Thoracic aorta (tissue), 2 donors: ENCODE measurements at regions not wholly inside any gene's neighbourhood (a gene's known extent, or its start where the extent isn't known, plus 50 kb on each side); places are given as distances from the start of the nearest gene placed in this dataset.

Experiments used
- ATAC-seq: fragments of 150-250 bp; one replicate; pipeline ENCODE4 v1.8.0; 2017; ENCODE audit warnings: low read depth; ENCODE audit not compliant: insufficient number of reproducible peaks, low FRiP score
- DNase-seq: peaks from one replicate; pipeline ENCODE4 v3.0.0-alpha.2; 2020; ENCODE audit warnings: low spot score
- H3K27ac ChIP-seq, 2 donors: fragments of 200-600 bp; sonication (generic); 1 replicate in 1 of 2; 2 replicates in 1 of 2; pipeline ENCODE4 v1.5.1; 2016; ENCODE audit warnings: mild to moderate bottlenecking in 2 of 2, moderate library complexity in 2 of 2
- H3K27me3 ChIP-seq: fragments of 200-600 bp; sonication (generic); replicated peaks from 2 replicates; pipeline ENCODE4 v1.6.0; 2016; ENCODE audit warnings: mild to moderate bottlenecking; ENCODE audit not compliant: insufficient read depth
- H3K36me3 ChIP-seq: fragments of 200-600 bp; sonication (generic); one replicate; pipeline ENCODE4 v1.5.1; 2016
- H3K4me1 ChIP-seq, 2 donors: fragments of 200-600 bp; sonication (generic); 1 replicate in 1 of 2; 2 replicates in 1 of 2; pipeline versions ENCODE4 v1.5.1 to v1.6.0; 2016; ENCODE audit warnings: low read depth in 2 of 2, mild to moderate bottlenecking in 1 of 2; ENCODE audit not compliant: control insufficient read depth in 1 of 2
- H3K4me3 ChIP-seq: fragments of 200-600 bp; sonication (generic); 2 replicates; pipeline ENCODE4 v1.5.1; 2016; ENCODE audit warnings: mild to moderate bottlenecking
- H3K9me3 ChIP-seq: fragments of 200-600 bp; sonication (generic); 2 replicates; pipeline ENCODE4 v1.5.1; 2016
- TF ChIP-seq, protein P1 (sequence below): fragments of 200-600 bp; sonication (generic); IDR thresholded peaks from one replicate; pipeline ENCODE4 v1.5.1; 2019; ENCODE audit warnings: antibody characterized with exemption

DNA sequence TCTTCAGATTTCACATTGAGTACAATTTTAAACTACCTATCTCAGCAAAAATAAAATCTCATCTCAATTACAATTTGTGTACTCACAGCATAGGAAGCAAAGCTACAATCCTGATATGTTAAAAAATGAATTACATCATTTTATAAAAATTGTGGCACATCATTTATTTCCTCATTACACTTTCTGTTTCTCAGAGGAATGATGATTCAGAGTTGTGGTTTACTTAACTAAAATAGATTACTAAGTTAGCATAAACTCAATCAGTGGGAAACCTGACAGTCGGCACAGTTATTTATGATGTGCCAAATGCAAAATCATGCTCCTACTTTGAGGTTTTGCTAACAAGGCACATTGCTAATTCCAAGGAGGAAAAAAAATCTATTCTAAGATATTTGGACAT, 325.0 kb downstream of the FBXO8 start:
- no peak for ATAC-seq
- Histone ChIP-seq H3K27me3 (no peaks in the 10 kb centered on the region), H3K4me1 (peaks cover 0 to 11% of the 10 kb centered on the region in 2 donors), H3K27ac (no peak overlapping the region), H3K9me3 (no peaks in the 10 kb centered on the region), H3K36me3 (no peaks in the 10 kb centered on the region), H3K4me3 (no peak overlapping the region)
- DNase-seq: no peak
- TF ChIP-seq, protein P1, sequence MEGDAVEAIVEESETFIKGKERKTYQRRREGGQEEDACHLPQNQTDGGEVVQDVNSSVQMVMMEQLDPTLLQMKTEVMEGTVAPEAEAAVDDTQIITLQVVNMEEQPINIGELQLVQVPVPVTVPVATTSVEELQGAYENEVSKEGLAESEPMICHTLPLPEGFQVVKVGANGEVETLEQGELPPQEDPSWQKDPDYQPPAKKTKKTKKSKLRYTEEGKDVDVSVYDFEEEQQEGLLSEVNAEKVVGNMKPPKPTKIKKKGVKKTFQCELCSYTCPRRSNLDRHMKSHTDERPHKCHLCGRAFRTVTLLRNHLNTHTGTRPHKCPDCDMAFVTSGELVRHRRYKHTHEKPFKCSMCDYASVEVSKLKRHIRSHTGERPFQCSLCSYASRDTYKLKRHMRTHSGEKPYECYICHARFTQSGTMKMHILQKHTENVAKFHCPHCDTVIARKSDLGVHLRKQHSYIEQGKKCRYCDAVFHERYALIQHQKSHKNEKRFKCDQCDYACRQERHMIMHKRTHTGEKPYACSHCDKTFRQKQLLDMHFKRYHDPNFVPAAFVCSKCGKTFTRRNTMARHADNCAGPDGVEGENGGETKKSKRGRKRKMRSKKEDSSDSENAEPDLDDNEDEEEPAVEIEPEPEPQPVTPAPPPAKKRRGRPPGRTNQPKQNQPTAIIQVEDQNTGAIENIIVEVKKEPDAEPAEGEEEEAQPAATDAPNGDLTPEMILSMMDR: no peak

DNA sequence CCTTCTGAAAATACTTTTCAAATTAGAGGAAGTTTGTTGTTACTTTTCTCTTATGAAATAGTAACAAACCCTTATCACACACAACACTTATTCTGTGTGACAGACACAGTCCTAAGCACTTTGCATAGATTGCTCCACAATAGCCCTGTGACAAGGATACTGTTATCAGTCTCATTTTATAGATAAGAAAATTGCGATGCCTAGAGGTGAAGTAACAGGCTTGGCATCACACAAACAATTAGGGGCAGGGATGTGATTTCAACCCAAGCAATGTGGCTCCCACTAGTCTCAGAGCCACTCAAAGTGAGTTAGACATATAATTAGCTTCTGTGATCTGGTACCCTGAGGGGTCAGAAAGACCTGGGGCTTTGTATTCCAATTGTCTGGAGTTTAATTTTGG, 339.9 kb downstream of the FBXO8 start:
- no peaks in the 10 kb centered on the region for H3K27me3 ChIP-seq
- TF ChIP-seq, protein P1: no peak
- no peak for DNase-seq
- no peak overlapping the region for H3K4me3 ChIP-seq
- no peak for ATAC-seq
- H3K9me3 ChIP-seq: no peaks in the 10 kb centered on the region
- H3K27ac ChIP-seq: no peak overlapping the region
- peaks cover 0 to 6% of the 10 kb centered on the region in 2 donors for H3K4me1 ChIP-seq
- no peaks in the 10 kb centered on the region for H3K36me3 ChIP-seq

- TF ChIP-seq, protein P1: no peak
- DNase-seq (no peak), ATAC-seq (no peak)
- no peaks in the 10 kb centered on the region for H3K36me3 ChIP-seq
- no peak overlapping the region for H3K27ac ChIP-seq
- H3K27me3 ChIP-seq: no peaks in the 10 kb centered on the region
- no peaks in the 10 kb centered on the region for H3K9me3 ChIP-seq
- H3K4me3 ChIP-seq: no peak overlapping the region
- peaks cover 5 to 32% of the 10 kb centered on the region in 2 donors for H3K4me1 ChIP-seq
Observed at GRCh38 chr4:173940146-173940545, 343.3 kb downstream of the FBXO8 start.

- Histone ChIP-seq H3K4me3 (no peak overlapping the region), H3K27me3 (no peaks in the 10 kb centered on the region), H3K4me1 (peaks cover 5 to 39% of the 10 kb centered on the region in 2 donors), H3K9me3 (no peaks in the 10 kb centered on the region), H3K27ac (no peak overlapping the region), H3K36me3 (no peaks in the 10 kb centered on the region)
- TF ChIP-seq, protein P1: no peak
- no peak for ATAC-seq
- no peak for DNase-seq
Observed at GRCh38 chr4:173937631-173938270, 345.7 kb downstream of the FBXO8 start.

- Histone ChIP-seq H3K9me3 (no peaks in the 10 kb centered on the region), H3K4me1 (peaks cover 5 to 41% of the 10 kb centered on the region in 2 donors), H3K27ac (no peak overlapping the region), H3K4me3 (no peak overlapping the region), H3K36me3 (no peaks in the 10 kb centered on the region), H3K27me3 (no peaks in the 10 kb centered on the region)
- TF ChIP-seq, protein P1: no peak
- ATAC-seq (no peak), DNase-seq (no peak)
Observed at GRCh38 chr4:173936861-173937260, 346.6 kb downstream of the FBXO8 start.
